Bronchial epithelial cell (primary cell): ENCODE measurements at regions not wholly inside any gene's neighbourhood (a gene's known extent, or its start where the extent isn't known, plus 50 kb on each side); places are given as distances from the start of the nearest gene placed in this dataset.

ENCODE experiments used
- DNase-seq: peaks from one replicate; pipeline ENCODE4 v3.0.0-alpha.2; 2010; ENCODE audit warnings: low read depth
- FAIRE-seq: peaks from 2 replicates; lab custom pipeline; 2011; peaks lifted over from hg19 to GRCh38; lab: Jason Lieb, UNC
- H3K27me3 ChIP-seq: 2 replicates; pipeline ENCODE4 v1.5.1; 2011; ENCODE audit warnings: low read length; ENCODE audit not compliant: control insufficient read depth, insufficient read depth
- H3K36me3 ChIP-seq: 2 replicates; pipeline ENCODE4 v1.5.1; 2011; ENCODE audit warnings: low read length; ENCODE audit not compliant: control insufficient read depth, insufficient read depth
- H3K4me3 ChIP-seq: 2 replicates; pipeline ENCODE4 v1.5.1; 2011; ENCODE audit warnings: mild to moderate bottlenecking, low read depth, low read length, control low read depth
- TF ChIP-seq, protein P1 (sequence below): IDR thresholded peaks from 2 replicates; pipeline ENCODE4 v1.5.1; 2011; ENCODE audit warnings: mild to moderate bottlenecking, moderate library complexity, low read length, control low read depth, inconsistent platforms; ENCODE audit not compliant: insufficient read depth, severe bottlenecking

DNA sequence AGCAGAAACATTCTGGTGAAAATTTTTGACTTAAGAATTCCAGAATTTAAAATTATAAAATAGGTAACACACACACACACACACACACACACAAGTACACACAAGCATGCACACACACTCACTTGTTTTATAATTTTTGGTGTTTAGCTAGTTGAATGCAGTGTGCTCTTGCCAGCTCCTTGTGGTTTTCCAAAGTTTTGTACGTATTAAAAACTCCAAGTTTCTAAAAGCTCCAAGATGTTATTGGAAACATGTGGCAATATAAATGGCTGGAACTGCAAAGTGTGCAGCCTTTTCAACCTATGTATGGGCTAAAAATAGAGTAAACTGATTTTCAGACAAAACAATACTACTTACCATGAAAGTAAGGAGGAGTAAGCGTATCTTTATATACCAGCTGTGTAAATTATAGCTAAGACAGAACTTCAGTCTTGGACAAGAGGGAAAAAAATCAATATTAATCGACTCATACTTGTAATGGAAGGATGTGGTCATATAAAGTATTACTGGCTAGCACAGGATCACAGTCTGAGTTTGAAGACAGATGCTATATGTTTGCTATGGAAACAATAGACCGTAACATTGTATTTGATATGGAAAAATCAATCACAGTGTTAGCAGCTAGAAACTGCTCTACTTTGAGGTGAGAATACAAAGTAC, 727.1 kb upstream of the GRAMD2B start:
- DNase-seq (no peak), FAIRE-seq (no peak)
- H3K4me3 ChIP-seq, result no peak overlapping the region
- no peaks in the 10 kb centered on the region for H3K36me3 ChIP-seq
- TF ChIP-seq, protein P1, sequence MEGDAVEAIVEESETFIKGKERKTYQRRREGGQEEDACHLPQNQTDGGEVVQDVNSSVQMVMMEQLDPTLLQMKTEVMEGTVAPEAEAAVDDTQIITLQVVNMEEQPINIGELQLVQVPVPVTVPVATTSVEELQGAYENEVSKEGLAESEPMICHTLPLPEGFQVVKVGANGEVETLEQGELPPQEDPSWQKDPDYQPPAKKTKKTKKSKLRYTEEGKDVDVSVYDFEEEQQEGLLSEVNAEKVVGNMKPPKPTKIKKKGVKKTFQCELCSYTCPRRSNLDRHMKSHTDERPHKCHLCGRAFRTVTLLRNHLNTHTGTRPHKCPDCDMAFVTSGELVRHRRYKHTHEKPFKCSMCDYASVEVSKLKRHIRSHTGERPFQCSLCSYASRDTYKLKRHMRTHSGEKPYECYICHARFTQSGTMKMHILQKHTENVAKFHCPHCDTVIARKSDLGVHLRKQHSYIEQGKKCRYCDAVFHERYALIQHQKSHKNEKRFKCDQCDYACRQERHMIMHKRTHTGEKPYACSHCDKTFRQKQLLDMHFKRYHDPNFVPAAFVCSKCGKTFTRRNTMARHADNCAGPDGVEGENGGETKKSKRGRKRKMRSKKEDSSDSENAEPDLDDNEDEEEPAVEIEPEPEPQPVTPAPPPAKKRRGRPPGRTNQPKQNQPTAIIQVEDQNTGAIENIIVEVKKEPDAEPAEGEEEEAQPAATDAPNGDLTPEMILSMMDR, result no peak
- H3K27me3 ChIP-seq, result no peaks in the 10 kb centered on the region

DNA sequence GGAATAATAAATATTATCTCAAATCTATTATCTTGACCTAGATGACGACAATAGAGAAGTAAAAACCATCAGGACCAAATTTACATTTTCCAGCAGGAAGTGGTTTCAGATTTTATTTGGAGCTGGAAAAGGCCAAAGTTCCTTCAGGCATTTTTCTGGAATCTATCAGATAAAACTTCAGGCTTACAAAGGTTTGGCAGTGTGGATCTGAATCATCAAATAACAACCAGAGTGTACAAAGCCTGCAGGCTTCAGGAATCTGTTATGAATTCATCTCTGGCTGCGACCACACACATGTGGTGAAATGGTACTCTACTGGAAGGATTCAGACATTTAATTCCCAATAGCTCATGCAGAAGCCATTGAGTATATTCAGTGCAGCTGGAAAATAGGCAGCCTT, 726.4 kb upstream of the GRAMD2B start:
- FAIRE-seq (no peak), DNase-seq (peak; percentile 51)
- TF ChIP-seq, protein P1, result no peak
- Histone ChIP-seq H3K4me3 (no peak overlapping the region), H3K27me3 (no peaks in the 10 kb centered on the region), H3K36me3 (no peaks in the 10 kb centered on the region)

- H3K4me3 ChIP-seq, result no peak overlapping the region
- TF ChIP-seq, protein P1, result no peak
- no peak for FAIRE-seq
Observed at GRCh38 chr5:125698420-125698819, 724.8 kb upstream of the GRAMD2B start.

DNA sequence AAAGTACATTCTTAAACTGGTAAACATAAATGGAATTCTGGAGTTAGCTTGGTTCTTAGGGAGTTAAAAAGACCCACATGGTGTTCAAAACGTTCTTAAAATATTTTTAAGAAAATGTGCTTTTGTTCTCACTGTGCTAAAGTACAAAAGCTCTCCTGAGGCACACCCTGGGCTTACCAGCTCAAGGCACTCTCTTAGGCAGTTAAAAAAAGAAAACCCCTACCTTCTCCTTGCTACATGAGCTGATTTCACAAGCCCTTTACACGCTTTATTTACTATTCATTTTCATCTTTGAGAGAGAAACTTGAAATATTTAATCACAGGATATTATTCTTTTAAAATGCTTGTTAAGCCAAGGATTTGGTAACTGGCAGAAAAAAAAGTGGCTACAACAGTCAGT, 723.3 kb upstream of the GRAMD2B start:
- DNase-seq (no peak), FAIRE-seq (no peak)
- no peaks in the 10 kb centered on the region for H3K36me3 ChIP-seq
- no peaks in the 10 kb centered on the region for H3K27me3 ChIP-seq
- no peak overlapping the region for H3K4me3 ChIP-seq
- TF ChIP-seq, protein P1, result no peak

More at GRCh38 chr5:125698420-125698819, 724.8 kb upstream of the GRAMD2B start:
- H3K27me3 ChIP-seq, result no peaks in the 10 kb centered on the region
- H3K36me3 ChIP-seq, result no peaks in the 10 kb centered on the region
- DNase-seq, result no peak

GRCh38 chr5:125700380-125700861, 722.8 kb upstream of the GRAMD2B start:
- FAIRE-seq, result no peak
- Histone ChIP-seq H3K27me3 (no peaks in the 10 kb centered on the region), H3K4me3 (no peak overlapping the region), H3K36me3 (no peaks in the 10 kb centered on the region)
- peak; percentile 67 for DNase-seq
- TF ChIP-seq, protein P1, result no peak

DNA sequence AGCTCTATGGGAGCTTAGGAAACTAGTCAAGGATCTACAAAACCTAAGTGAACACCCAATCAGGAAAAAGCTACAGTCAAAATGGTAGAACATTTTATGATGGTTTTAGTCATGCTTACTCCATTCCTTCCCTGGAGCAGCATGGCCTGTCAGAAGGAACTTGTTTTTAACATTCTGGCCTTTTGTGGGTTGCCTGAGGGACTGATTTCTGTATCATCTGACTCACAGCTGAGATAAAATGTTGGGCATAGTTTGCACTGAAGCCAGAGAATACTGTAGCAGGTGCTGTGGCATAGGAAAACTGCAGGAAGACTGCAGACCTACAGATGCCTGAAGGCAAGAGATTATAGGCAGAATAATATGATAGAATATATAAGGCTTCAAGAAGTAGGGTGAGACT, 719.6 kb upstream of the GRAMD2B start:
- Histone ChIP-seq H3K36me3 (no peaks in the 10 kb centered on the region), H3K27me3 (no peaks in the 10 kb centered on the region), H3K4me3 (no peak overlapping the region)
- TF ChIP-seq, protein P1, result no peak
- DNase-seq (peak; percentile 50), FAIRE-seq (no peak)
